ENCODE measurements at regions not wholly inside any gene's neighbourhood (a gene's known extent, or its start where the extent isn't known, plus 50 kb on each side); places are given as distances from the start of the nearest gene placed in this dataset.

- FAIRE-seq, result no peak
These were observed 390.8 kb downstream of the FOXO1 start for GRCh38 chr13:40275636-40276035.

GRCh38 chr13:40283666-40284065 lies 382.8 kb downstream of the FOXO1 start:
- Histone ChIP-seq H3K27ac (ENCODE audit: extremely low read depth, low read depth, low read length) (no peak overlapping the region), H3K27me3 (ENCODE audit: control insufficient read depth in 2 of 2, insufficient read depth in 2 of 2, low read length in 2 of 2) (no peaks in the 10 kb centered on the region), H3K36me3 (ENCODE audit: control insufficient read depth, insufficient read depth, low read length) (no peaks in the 10 kb centered on the region), H3K79me2 (ENCODE audit: control insufficient read depth, insufficient read depth, low read length) (no peaks in the 10 kb centered on the region), H3K4me3 (no peak overlapping the region), H3K9me1 (ENCODE audit: control insufficient read depth, insufficient read depth, low read length) (no peaks in the 10 kb centered on the region), H3K9ac (ENCODE audit: insufficient read depth in 1 of 2, low read depth in 2 of 2, low read length in 2 of 2) (no peak overlapping the region), H3K4me1 (replicated peaks in 1 of 2; ENCODE audit: control insufficient read depth in 2 of 2, insufficient read depth in 2 of 2, low read length in 2 of 2) (no peaks in the 10 kb centered on the region), H4K20me1 (replicated peaks; ENCODE audit: control insufficient read depth, insufficient read depth, low read length) (no peaks in the 10 kb centered on the region), H2AFZ (ENCODE audit: low read depth, low read length) (no peak overlapping the region), H3K4me2 (ENCODE audit: insufficient read depth, low read length) (no peak overlapping the region), H3K9me3 (replicated peaks; ENCODE audit: control insufficient read depth, insufficient read depth, low read depth, low read length) (no peaks in the 10 kb centered on the region)
- DNase-seq (ENCODE audit: extremely low read depth in 1 of 4, low spot score in 3 of 4) (no peak), ATAC-seq (no peak), FAIRE-seq (no peak)
- POLR2A ChIA-PET, result no interaction called here
- TF ChIP-seq ZC3H11A (IDR thresholded peaks at IDR 0.05; ENCODE audit: low read depth, low read length), result no peak
- no peak for TF ChIP-seq GTF2A2 (tag; IDR thresholded peaks at IDR 0.05)
- TF ChIP-seq RHOXF2B (CRISPR knock-in tag; conservative IDR thresholded peaks at IDR 0.05), result no peak
- TF ChIP-seq ZNF584 (CRISPR knock-in tag; IDR thresholded peaks at IDR 0.05; ENCODE audit: low read depth), result no peak
- intact Hi-C loops (cut with micrococcal nuclease) (no loop called here), in situ Hi-C loops (cut with MboI) (no loop called here)
- CTCF ChIA-PET (ENCODE audit: low intra/inter-chr PET ratio), result no interaction called here
- WGBS (ENCODE audit: insufficient coverage, low coverage, missing lambda C conversion rate), result 0% methylated on average over 3 of the region's 3 CpGs
- no TSS peak for BruUV-seq (replicated peaks)

More at GRCh38 chr13:40275636-40276035, 390.8 kb downstream of the FOXO1 start:
- BruUV-seq (replicated peaks), result no TSS peak
- no peak for ATAC-seq
- Histone ChIP-seq H3K9me1 (ENCODE audit: control insufficient read depth, insufficient read depth, low read length) (no peaks in the 10 kb centered on the region), H3K27me3 (ENCODE audit: control insufficient read depth in 2 of 2, insufficient read depth in 2 of 2, low read length in 2 of 2) (peaks cover 0 to 4% of the 10 kb centered on the region in 2 experiments; a peak in 1 of 5 replicates), H3K79me2 (ENCODE audit: control insufficient read depth, insufficient read depth, low read length) (no peaks in the 10 kb centered on the region), H3K9ac (ENCODE audit: insufficient read depth in 1 of 2, low read depth in 2 of 2, low read length in 2 of 2) (no peak overlapping the region), H3K4me1 (replicated peaks in 1 of 2; ENCODE audit: control insufficient read depth in 2 of 2, insufficient read depth in 2 of 2, low read length in 2 of 2) (no peaks in the 10 kb centered on the region), H3K4me3 (no peak overlapping the region), H2AFZ (ENCODE audit: low read depth, low read length) (no peak overlapping the region), H3K4me2 (ENCODE audit: insufficient read depth, low read length) (no peak overlapping the region), H4K20me1 (replicated peaks; ENCODE audit: control insufficient read depth, insufficient read depth, low read length) (no peaks in the 10 kb centered on the region), H3K27ac (ENCODE audit: extremely low read depth, low read depth, low read length) (no peak overlapping the region), H3K9me3 (replicated peaks; ENCODE audit: control insufficient read depth, insufficient read depth, low read depth, low read length) (no peaks in the 10 kb centered on the region), H3K36me3 (ENCODE audit: control insufficient read depth, insufficient read depth, low read length) (no peaks in the 10 kb centered on the region)
- in situ Hi-C loops (cut with MboI), result no loop called here
- CTCF ChIA-PET (ENCODE audit: low intra/inter-chr PET ratio), result no interaction called here
- TF ChIP-seq NR1H2 (CRISPR knock-in tag; IDR thresholded peaks at IDR 0.05) (no peak), SIN3B (IDR thresholded peaks at IDR 0.05; ENCODE audit: low read depth) (no peak), CAMTA2 (CRISPR knock-in tag; conservative IDR thresholded peaks at IDR 0.05) (no peak), ZNF263 (CRISPR knock-in tag; IDR thresholded peaks at IDR 0.05; ENCODE audit: borderline replicate concordance) (no peak), ZBTB17 (CRISPR knock-in tag; IDR thresholded peaks at IDR 0.05) (no peak)
- no peak for DNase-seq (ENCODE audit: extremely low read depth in 1 of 4, low spot score in 3 of 4)
- intact Hi-C loops (cut with micrococcal nuclease), result no loop called here
- POLR2A ChIA-PET, result no interaction called here
- 0% methylated on average over 3 of the region's 3 CpGs for WGBS (ENCODE audit: insufficient coverage, low coverage, missing lambda C conversion rate)
